Uterus (tissue), 3 donors: ENCODE measurements at regions not wholly inside any gene's neighbourhood (a gene's known extent, or its start where the extent isn't known, plus 50 kb on each side); places are given as distances from the start of the nearest gene placed in this dataset.

Experiments used
- DNase-seq, 2 donors: peaks; one replicate each; pipeline ENCODE4 v3.0.0-alpha.2; 2019 to 2020
- H3K27ac ChIP-seq, 2 donors: fragments of 200-600 bp; sonication (generic); 1 replicate in 1 of 2; 2 replicates in 1 of 2; pipeline ENCODE4 v1.5.1; 2016 to 2018
- H3K27me3 ChIP-seq, 2 donors: fragments of 200-600 bp; sonication (generic); one replicate each; pipeline ENCODE4 v1.5.1; 2018 to 2019; ENCODE audit warnings: control low read depth in 1 of 2
- H3K36me3 ChIP-seq, 2 donors: fragments of 200-600 bp; sonication (generic); one replicate each; pipeline ENCODE4 v1.5.1; 2019; ENCODE audit warnings: control low read depth in 1 of 2
- H3K4me1 ChIP-seq, 2 donors: fragments of 200-600 bp; sonication (generic); one replicate each; pipeline ENCODE4 v1.5.1; 2018 to 2019; ENCODE audit warnings: control low read depth in 1 of 2
- H3K4me3 ChIP-seq, 2 donors: fragments of 200-600 bp; sonication (generic); 1 replicate in 1 of 2; 2 replicates in 1 of 2; pipeline ENCODE4 v1.5.1; 2018 to 2019; ENCODE audit warnings: mild to moderate bottlenecking in 1 of 2
- H3K9me3 ChIP-seq, 2 donors: fragments of 200-600 bp; sonication (generic); one replicate each; pipeline ENCODE4 v1.5.1; 2019; ENCODE audit warnings: control low read depth in 1 of 2
- CTCF ChIP-seq, 4 experiments: fragments of 200-600 bp in 2 of 4; fragments of 450-650 bp in 2 of 4; sonication (generic) in 2 of 4; IDR thresholded peaks; one replicate each; pipeline ENCODE4 v1.5.1; 2016 to 2019; ENCODE audit warnings: antibody characterized with exemption in 4 of 4, mild to moderate bottlenecking in 2 of 4, moderate library complexity in 1 of 4
- POLR2A ChIP-seq, 2 donors: fragments of 450-650 bp; IDR thresholded peaks; one replicate each; pipeline ENCODE4 v1.6.1; 2016; ENCODE audit warnings: antibody characterized with exemption in 2 of 2, mild to moderate bottlenecking in 1 of 2, moderate library complexity in 1 of 2
- intact Hi-C: fragments of 100-400 bp; cut with DNase I; formaldehyde crosslinking; loops from one replicate; pipeline ENCODE4 v1.15.1; 2023; ENCODE audit warnings: low total_unique reads
- donor health status: DM: yes; HTN: yes; CAD: no.

- Histone ChIP-seq H3K4me1 (no peaks in the 10 kb centered on the region), H3K4me3 (no peak overlapping the region), H3K27ac (no peak overlapping the region), H3K36me3 (no peaks in the 10 kb centered on the region), H3K9me3 (no peaks in the 10 kb centered on the region), H3K27me3 (no peaks in the 10 kb centered on the region)
- intact Hi-C loops = no loop called here
- DNase-seq = no peak
- no peak for TF ChIP-seq CTCF (IDR thresholded peaks at IDR 0.05)
These were observed 103.5 kb downstream of the ACER2 start for GRCh38 chr9:19512103-19512832.

- no peak for DNase-seq
- H3K4me1 ChIP-seq = no peaks in the 10 kb centered on the region
- no peaks in the 10 kb centered on the region for H3K9me3 ChIP-seq
- H3K27me3 ChIP-seq = no peaks in the 10 kb centered on the region
- no peak overlapping the region for H3K4me3 ChIP-seq
- no peaks in the 10 kb centered on the region for H3K36me3 ChIP-seq
- intact Hi-C loops = no loop called here
- no peak overlapping the region for H3K27ac ChIP-seq
- no peak for TF ChIP-seq POLR2A (IDR thresholded peaks at IDR 0.05)
- no peak for TF ChIP-seq CTCF (IDR thresholded peaks at IDR 0.05)
These were observed 102.9 kb downstream of the ACER2 start for GRCh38 chr9:19511694-19512093.

- H3K36me3 ChIP-seq = no peaks in the 10 kb centered on the region
- intact Hi-C loops = no loop called here
- no peak overlapping the region for H3K4me3 ChIP-seq
- no peaks in the 10 kb centered on the region for H3K4me1 ChIP-seq
- H3K27me3 ChIP-seq = no peaks in the 10 kb centered on the region
- TF ChIP-seq CTCF (IDR thresholded peaks at IDR 0.05) (no peak), POLR2A (IDR thresholded peaks at IDR 0.05) (no peak)
- H3K27ac ChIP-seq = no peak overlapping the region
- no peaks in the 10 kb centered on the region for H3K9me3 ChIP-seq
- DNase-seq = no peak
These were observed 102.1 kb downstream of the ACER2 start for GRCh38 chr9:19510907-19511306.
